ENCODE measurements at regions not wholly inside any gene's neighbourhood (a gene's known extent, or its start where the extent isn't known, plus 50 kb on each side); places are given as distances from the start of the nearest gene placed in this dataset.

DNA sequence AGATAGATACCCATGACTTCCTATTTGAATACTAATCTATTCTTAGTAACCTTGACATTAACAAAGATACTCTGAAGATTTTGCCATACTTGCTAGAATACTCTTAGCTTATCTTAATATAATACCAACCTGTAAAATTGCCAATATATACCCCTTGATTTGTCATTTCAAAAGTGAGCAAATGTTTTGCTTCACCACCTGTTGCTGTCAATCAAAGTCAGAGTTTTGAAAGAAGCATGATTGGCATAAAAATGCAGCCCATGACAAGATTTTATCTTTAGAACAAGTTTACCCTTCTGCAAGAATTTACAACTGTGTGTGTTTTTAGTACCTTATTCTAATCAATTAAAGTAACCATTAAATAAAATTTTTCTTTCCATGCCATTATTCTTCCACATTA, 236.2 kb downstream of the TBX18 start:
- intact Hi-C loops (cut with DNase I) = no loop called here
- H3K9ac ChIP-seq (ENCODE audit: low read depth in 2 of 2, low read length in 2 of 2) = no peak overlapping the region
- H3K27ac ChIP-seq = no peak overlapping the region
- no peak for DNase-seq
- TF ChIP-seq, protein P1, sequence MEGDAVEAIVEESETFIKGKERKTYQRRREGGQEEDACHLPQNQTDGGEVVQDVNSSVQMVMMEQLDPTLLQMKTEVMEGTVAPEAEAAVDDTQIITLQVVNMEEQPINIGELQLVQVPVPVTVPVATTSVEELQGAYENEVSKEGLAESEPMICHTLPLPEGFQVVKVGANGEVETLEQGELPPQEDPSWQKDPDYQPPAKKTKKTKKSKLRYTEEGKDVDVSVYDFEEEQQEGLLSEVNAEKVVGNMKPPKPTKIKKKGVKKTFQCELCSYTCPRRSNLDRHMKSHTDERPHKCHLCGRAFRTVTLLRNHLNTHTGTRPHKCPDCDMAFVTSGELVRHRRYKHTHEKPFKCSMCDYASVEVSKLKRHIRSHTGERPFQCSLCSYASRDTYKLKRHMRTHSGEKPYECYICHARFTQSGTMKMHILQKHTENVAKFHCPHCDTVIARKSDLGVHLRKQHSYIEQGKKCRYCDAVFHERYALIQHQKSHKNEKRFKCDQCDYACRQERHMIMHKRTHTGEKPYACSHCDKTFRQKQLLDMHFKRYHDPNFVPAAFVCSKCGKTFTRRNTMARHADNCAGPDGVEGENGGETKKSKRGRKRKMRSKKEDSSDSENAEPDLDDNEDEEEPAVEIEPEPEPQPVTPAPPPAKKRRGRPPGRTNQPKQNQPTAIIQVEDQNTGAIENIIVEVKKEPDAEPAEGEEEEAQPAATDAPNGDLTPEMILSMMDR (IDR thresholded peaks at IDR 0.05) = no peak
- H3K4me1 ChIP-seq = no peaks in the 10 kb centered on the region
- H3K27me3 ChIP-seq = no peaks in the 10 kb centered on the region
- no peak overlapping the region for H3K4me3 ChIP-seq
- H3K9me3 ChIP-seq = no peaks in the 10 kb centered on the region
- H3K36me3 ChIP-seq = no peaks in the 10 kb centered on the region

GRCh38 chr6:84526631-84527030, 237.8 kb downstream of the TBX18 start:
- H3K9me3 ChIP-seq = no peaks in the 10 kb centered on the region
- intact Hi-C loops (cut with DNase I) = no loop called here
- no peaks in the 10 kb centered on the region for H3K4me1 ChIP-seq
- H3K9ac ChIP-seq (ENCODE audit: low read depth in 2 of 2, low read length in 2 of 2) = no peak overlapping the region
- H3K4me3 ChIP-seq = no peak overlapping the region
- no peak for DNase-seq
- no peak overlapping the region for H3K27ac ChIP-seq
- H3K36me3 ChIP-seq = no peaks in the 10 kb centered on the region
- TF ChIP-seq, protein P1 (IDR thresholded peaks at IDR 0.05) = no peak
- no peaks in the 10 kb centered on the region for H3K27me3 ChIP-seq

DNA sequence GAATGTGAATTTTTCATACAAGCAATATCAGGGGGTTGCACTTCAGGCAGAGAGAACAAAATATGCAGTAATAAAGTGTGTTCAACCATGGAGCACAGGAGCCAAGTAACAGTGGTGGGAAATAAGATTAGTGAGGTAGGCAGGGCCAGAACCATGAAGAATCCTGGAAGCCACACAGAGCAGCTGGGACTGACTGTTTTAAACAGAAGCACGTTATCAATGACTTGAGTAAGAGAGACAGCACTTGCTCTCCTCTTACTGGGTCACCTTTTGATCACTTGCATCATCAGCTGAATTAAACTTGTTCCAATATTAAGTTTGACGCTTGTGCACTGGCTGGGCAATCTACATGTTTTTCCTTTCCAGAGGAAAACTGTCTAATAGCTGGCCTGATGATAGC, 238.5 kb downstream of the TBX18 start:
- Histone ChIP-seq H3K4me3 (no peak overlapping the region), H3K27ac (no peak overlapping the region), H3K36me3 (no peaks in the 10 kb centered on the region), H3K9ac (ENCODE audit: low read depth in 2 of 2, low read length in 2 of 2) (no peak overlapping the region), H3K27me3 (no peaks in the 10 kb centered on the region), H3K4me1 (no peaks in the 10 kb centered on the region), H3K9me3 (no peaks in the 10 kb centered on the region)
- intact Hi-C loops (cut with DNase I) = no loop called here
- DNase-seq = no peak
- TF ChIP-seq, protein P1 (IDR thresholded peaks at IDR 0.05) = no peak

DNA sequence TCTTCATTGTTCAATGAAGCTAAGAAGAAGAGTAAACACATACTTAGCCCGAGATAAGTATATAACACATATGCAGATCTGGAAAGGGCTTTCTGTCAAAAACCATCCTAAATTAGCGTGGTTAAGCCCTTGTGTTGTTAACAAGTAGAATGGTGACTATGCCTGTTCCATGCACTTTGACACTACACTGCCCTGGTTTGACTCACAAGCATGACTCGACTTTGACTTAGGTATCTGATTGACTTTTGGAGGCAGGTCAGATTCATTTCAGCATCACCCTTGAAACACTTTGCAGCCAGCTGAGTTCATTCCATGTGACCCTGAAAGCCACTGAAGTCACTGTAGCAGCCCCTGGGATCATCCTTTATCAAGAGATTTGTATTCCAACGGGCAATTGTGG, 239.8 kb downstream of the TBX18 start:
- Histone ChIP-seq H3K9me3 (no peaks in the 10 kb centered on the region), H3K4me3 (no peak overlapping the region), H3K9ac (ENCODE audit: low read depth in 2 of 2, low read length in 2 of 2) (no peak overlapping the region), H3K36me3 (no peaks in the 10 kb centered on the region), H3K4me1 (no peaks in the 10 kb centered on the region), H3K27me3 (no peaks in the 10 kb centered on the region), H3K27ac (no peak overlapping the region)
- no peak for DNase-seq
- intact Hi-C loops (cut with DNase I) = no loop called here
- TF ChIP-seq, protein P1 (IDR thresholded peaks at IDR 0.05) = no peak

DNA sequence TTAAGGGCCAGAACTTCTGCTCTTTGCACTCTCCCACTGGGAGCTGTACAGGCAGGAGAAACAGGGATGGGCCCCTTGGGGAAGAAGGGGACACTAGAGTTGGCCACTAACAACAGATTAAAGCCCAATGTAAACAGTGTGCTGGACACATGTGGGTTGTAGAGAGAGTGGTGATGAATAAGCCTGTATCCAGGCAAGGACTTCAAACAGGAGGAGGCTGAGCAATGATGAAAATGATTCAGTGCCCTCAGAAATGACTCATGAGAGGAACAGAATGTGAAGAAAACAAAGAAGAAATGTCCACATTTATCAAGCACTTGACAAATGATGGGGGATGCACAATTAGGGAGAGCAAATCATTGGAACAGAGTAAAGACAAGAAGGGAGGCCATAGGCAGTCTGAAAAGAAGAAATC, 242.3 kb downstream of the TBX18 start:
- intact Hi-C loops (cut with DNase I) = no loop called here
- no peak for DNase-seq
- Histone ChIP-seq H3K4me1 (no peaks in the 10 kb centered on the region), H3K9me3 (no peaks in the 10 kb centered on the region), H3K36me3 (no peaks in the 10 kb centered on the region), H3K27me3 (no peaks in the 10 kb centered on the region), H3K27ac (no peak overlapping the region), H3K9ac (ENCODE audit: low read depth in 2 of 2, low read length in 2 of 2) (no peak overlapping the region), H3K4me3 (no peak overlapping the region)
- TF ChIP-seq, protein P1 (IDR thresholded peaks at IDR 0.05) = no peak

DNA sequence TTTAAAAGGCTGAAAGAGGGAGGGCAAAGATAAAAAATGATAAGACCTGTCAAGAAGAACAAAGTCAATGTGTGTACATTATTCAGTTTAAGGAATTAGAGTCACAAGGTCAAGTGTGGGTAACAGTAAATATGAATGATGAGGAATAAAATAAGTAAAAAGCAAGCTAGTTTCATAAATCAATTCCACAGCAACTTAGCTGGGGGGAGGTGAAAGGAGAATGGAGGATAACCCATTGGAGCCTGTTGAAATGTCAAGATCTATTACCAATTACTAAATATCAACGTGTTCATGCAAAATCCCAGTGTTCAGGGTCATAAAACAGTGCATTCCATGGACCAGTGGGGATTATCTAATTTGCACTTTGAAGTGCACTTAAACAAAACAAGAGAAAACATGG, 242.9 kb downstream of the TBX18 start:
- H3K4me1 ChIP-seq = no peaks in the 10 kb centered on the region
- H3K27ac ChIP-seq = no peak overlapping the region
- H3K9me3 ChIP-seq = no peaks in the 10 kb centered on the region
- intact Hi-C loops (cut with DNase I) = no loop called here
- no peaks in the 10 kb centered on the region for H3K36me3 ChIP-seq
- H3K4me3 ChIP-seq = no peak overlapping the region
- TF ChIP-seq, protein P1 (IDR thresholded peaks at IDR 0.05) = no peak
- no peaks in the 10 kb centered on the region for H3K27me3 ChIP-seq
- no peak for DNase-seq
- no peak overlapping the region for H3K9ac ChIP-seq (ENCODE audit: low read depth in 2 of 2, low read length in 2 of 2)
